GM21723 (cell line): ENCODE measurements at regions not wholly inside any gene's neighbourhood (a gene's known extent, or its start where the extent isn't known, plus 50 kb on each side); places are given as distances from the start of the nearest gene placed in this dataset.
"Not testable (repeated sequence)": the region's sequence is repeated elsewhere in the genome, so short reads cannot be mapped to it uniquely, and the experiment has no call there.

Experiments used
- ATAC-seq: cut with Tn5 transposase; IDR thresholded peaks from one replicate; pipeline ENCODE4 v1.9.1; 2021; ENCODE audit warnings: mild to moderate bottlenecking, moderate library complexity; ENCODE audit not compliant: unreplicated experiment

- no peak for ATAC-seq
These were observed 450.3 kb upstream of the BTBD3 start for GRCh38 chr20:11467436-11467835.

GRCh38 chr20:11468880-11469279, 448.8 kb upstream of the BTBD3 start:
- no peak for ATAC-seq

- no peak for ATAC-seq
These were observed 447.8 kb upstream of the BTBD3 start for GRCh38 chr20:11469795-11470435.

- no peak for ATAC-seq
These were observed 443.7 kb upstream of the BTBD3 start for GRCh38 chr20:11473983-11474382.

GRCh38 chr20:11483697-11484096, 434.0 kb upstream of the BTBD3 start:
- no peak for ATAC-seq

- no peak for ATAC-seq
These were observed 433.2 kb upstream of the BTBD3 start for GRCh38 chr20:11484479-11484878.

GRCh38 chr20:11492386-11492785, 425.3 kb upstream of the BTBD3 start:
- no peak for ATAC-seq

- no peak for ATAC-seq
These were observed 424.8 kb upstream of the BTBD3 start for GRCh38 chr20:11492846-11493245.

GRCh38 chr20:11496380-11496779, 421.3 kb upstream of the BTBD3 start:
- no peak for ATAC-seq

GRCh38 chr20:11497545-11497944, 420.1 kb upstream of the BTBD3 start:
- ATAC-seq = no peak

- no peak for ATAC-seq
These were observed 418.5 kb upstream of the BTBD3 start for GRCh38 chr20:11499101-11499634.

GRCh38 chr20:11502061-11502460, 415.6 kb upstream of the BTBD3 start:
- no peak for ATAC-seq

GRCh38 chr20:11502671-11503070, 415.0 kb upstream of the BTBD3 start:
- no peak for ATAC-seq

GRCh38 chr20:11509776-11510175, 407.9 kb upstream of the BTBD3 start:
- no peak for ATAC-seq

GRCh38 chr20:11511821-11512220, 405.9 kb upstream of the BTBD3 start:
- no peak for ATAC-seq

GRCh38 chr20:11513241-11513745, 404.4 kb upstream of the BTBD3 start:
- ATAC-seq = not testable (repeated sequence)

- ATAC-seq = no peak
These were observed 401.2 kb upstream of the BTBD3 start for GRCh38 chr20:11516448-11516847.

- ATAC-seq = no peak
These were observed 397.1 kb upstream of the BTBD3 start for GRCh38 chr20:11520596-11520995.

GRCh38 chr20:11521476-11522365, 396.0 kb upstream of the BTBD3 start:
- ATAC-seq = no peak

- ATAC-seq = no peak
These were observed 395.3 kb upstream of the BTBD3 start for GRCh38 chr20:11522366-11522741.

GRCh38 chr20:11529047-11529446, 388.6 kb upstream of the BTBD3 start:
- no peak for ATAC-seq

GRCh38 chr20:11537032-11537431, 380.7 kb upstream of the BTBD3 start:
- no peak for ATAC-seq
